GM23338 (cell line): ENCODE measurements at regions not wholly inside any gene's neighbourhood (a gene's known extent, or its start where the extent isn't known, plus 50 kb on each side); places are given as distances from the start of the nearest gene placed in this dataset.

Source experiments
- ATAC-seq: fragments of 200-7000 bp; cut with Tn5 transposase; 3 replicates; pipeline ENCODE4 v1.9.1; 2020
- DNase-seq: peaks from one replicate; pipeline ENCODE4 v3.0.0-alpha.2; 2015; ENCODE audit warnings: low spot score
- H2AFZ ChIP-seq: fragments of 200-600 bp; sonication (generic); 2 replicates; pipeline ENCODE4 v1.8.0; 2016; ENCODE audit warnings: antibody characterized with exemption, mild to moderate bottlenecking, moderate library complexity
- H3F3A ChIP-seq: fragments of 200-600 bp; sonication (generic); replicated peaks from 2 replicates; pipeline ENCODE4 v1.8.0; 2017; ENCODE audit warnings: antibody characterized with exemption, mixed run types, low read depth
- H3K27ac ChIP-seq: fragments of 200-600 bp; sonication (generic); 2 replicates; pipeline ENCODE4 v1.6.1; 2016; ENCODE audit warnings: low read depth
- H3K27me3 ChIP-seq: fragments of 200-600 bp; sonication (generic); 2 replicates; pipeline ENCODE4 v1.8.0; 2016; ENCODE audit warnings: mild to moderate bottlenecking, mixed run types, moderate library complexity; ENCODE audit not compliant: insufficient read depth
- H3K36me3 ChIP-seq: fragments of 200-600 bp; sonication (generic); 2 replicates; pipeline ENCODE4 v1.8.0; 2016; ENCODE audit warnings: mild to moderate bottlenecking; ENCODE audit not compliant: insufficient read depth
- H3K4me1 ChIP-seq: fragments of 200-600 bp; sonication (generic); 2 replicates; pipeline ENCODE4 v1.8.0; 2016; ENCODE audit warnings: mild to moderate bottlenecking, moderate library complexity; ENCODE audit not compliant: insufficient read depth
- H3K4me2 ChIP-seq: fragments of 200-600 bp; sonication (generic); 2 replicates; pipeline ENCODE4 v1.7.1; 2017; ENCODE audit warnings: mixed run types
- H3K4me3 ChIP-seq: fragments of 200-600 bp; sonication (generic); 2 replicates; pipeline ENCODE4 v1.6.1; 2016; ENCODE audit warnings: mixed run types
- H3K79me2 ChIP-seq: fragments of 200-600 bp; sonication (generic); replicated peaks from 2 replicates; pipeline ENCODE4 v1.8.0; 2017; ENCODE audit warnings: mild to moderate bottlenecking; ENCODE audit not compliant: insufficient read depth
- H3K9me2 ChIP-seq: fragments of 200-600 bp; sonication (generic); 2 replicates; pipeline ENCODE4 v1.8.0; 2017; ENCODE audit not compliant: insufficient read depth
- H4K20me1 ChIP-seq: fragments of 200-600 bp; sonication (generic); replicated peaks from 2 replicates; pipeline ENCODE4 v1.8.0; 2017; ENCODE audit warnings: mild to moderate bottlenecking; ENCODE audit not compliant: insufficient read depth
- H3K27ac Mint-ChIP-seq: 2 replicates; pipeline ENCODE4 v1.8.0; 2020; ENCODE audit warnings: inconsistent platforms, mild to moderate bottlenecking, moderate library complexity, mixed read lengths
- H3K27me3 Mint-ChIP-seq: 3 replicates; pipeline ENCODE4 v1.8.0; 2022; ENCODE audit warnings: low read depth, mild to moderate bottlenecking, moderate library complexity, mixed read lengths, inconsistent platforms; ENCODE audit not compliant: insufficient read depth, poor library complexity
- H3K36me3 Mint-ChIP-seq: 3 replicates; pipeline ENCODE4 v1.8.0; 2021; ENCODE audit warnings: low read depth, mild to moderate bottlenecking, inconsistent platforms, moderate library complexity, mixed read lengths
- H3K4me1 Mint-ChIP-seq: 3 replicates; pipeline ENCODE4 v1.8.0; 2020; ENCODE audit warnings: mild to moderate bottlenecking, inconsistent platforms, mixed read lengths
- H3K4me3 Mint-ChIP-seq: 3 replicates; pipeline ENCODE4 v1.8.0; 2021; ENCODE audit warnings: moderate library complexity, mild to moderate bottlenecking, inconsistent platforms, mixed read lengths
- H3K9me3 Mint-ChIP-seq: 3 replicates; pipeline ENCODE4 v1.8.0; 2020; ENCODE audit warnings: moderate library complexity, mild to moderate bottlenecking, inconsistent platforms, mixed read lengths
- CREB1 ChIP-seq: fragments of 250-450 bp; sonication (Bioruptor Pico); IDR thresholded peaks from 2 replicates; pipeline ENCODE4 v1.5.0; 2020; ENCODE audit warnings: low read depth, mild to moderate bottlenecking, moderate library complexity
- ETS1 ChIP-seq: IDR thresholded peaks from 2 replicates; pipeline ENCODE4 v1.6.1; 2016; ENCODE audit warnings: antibody characterized with exemption
- EZH2 ChIP-seq: fragments of 200-600 bp; sonication (generic); IDR thresholded peaks from one replicate; pipeline ENCODE4 v1.8.0; 2017; ENCODE audit warnings: antibody characterized with exemption, mild to moderate bottlenecking, low read depth; ENCODE audit not compliant: unreplicated experiment
- EZH2phosphoT487 ChIP-seq: fragments of 200-600 bp; sonication (generic); IDR thresholded peaks from one replicate; pipeline ENCODE4 v1.8.1; 2018; ENCODE audit warnings: antibody characterized with exemption; ENCODE audit not compliant: unreplicated experiment
- JUNB ChIP-seq: IDR thresholded peaks from one replicate; pipeline ENCODE4 v1.6.1; 2016; ENCODE audit warnings: antibody characterized with exemption; ENCODE audit not compliant: unreplicated experiment
- NANOG ChIP-seq: IDR thresholded peaks from 2 replicates; pipeline ENCODE4 v1.6.1; 2016; ENCODE audit warnings: antibody characterized with exemption, borderline replicate concordance
- POLR2AphosphoS5 ChIP-seq: IDR thresholded peaks from 2 replicates; pipeline ENCODE4 v1.6.1; 2016; ENCODE audit warnings: antibody characterized with exemption, low read depth
- REST ChIP-seq: IDR thresholded peaks from one replicate; pipeline ENCODE4 v1.6.1; 2018; ENCODE audit warnings: antibody characterized with exemption; ENCODE audit not compliant: unreplicated experiment
- STAT1 ChIP-seq: IDR thresholded peaks from one replicate; pipeline ENCODE4 v1.6.1; 2016; ENCODE audit warnings: antibody characterized with exemption; ENCODE audit not compliant: unreplicated experiment
- ZNF114 ChIP-seq: fragments of 250-450 bp; sonication (Bioruptor Pico); IDR thresholded peaks from 2 replicates; pipeline ENCODE4 v1.5.0; 2020; ENCODE audit warnings: mild to moderate bottlenecking, moderate library complexity
- ZNF331 ChIP-seq: fragments of 250-450 bp; sonication (Bioruptor Pico); IDR thresholded peaks from 2 replicates; pipeline ENCODE4 v1.5.0; 2020; ENCODE audit warnings: low read depth, mild to moderate bottlenecking, moderate library complexity
- ZNF462 ChIP-seq: fragments of 250-450 bp; sonication (Bioruptor Pico); IDR thresholded peaks from 2 replicates; pipeline ENCODE4 v1.5.0; 2020; ENCODE audit warnings: mild to moderate bottlenecking, moderate library complexity
- TF ChIP-seq, protein P1 (sequence below), 2 experiments: fragments of 200-600 bp in 1 of 2; sonication (generic) in 1 of 2; conservative IDR thresholded peaks; 2 replicates each; pipeline versions ENCODE4 v1.5.1 to v1.6.1; 2016 to 2017; ENCODE audit warnings: antibody characterized with exemption in 2 of 2, low read depth in 2 of 2, mild to moderate bottlenecking in 2 of 2, moderate library complexity in 1 of 2

DNA sequence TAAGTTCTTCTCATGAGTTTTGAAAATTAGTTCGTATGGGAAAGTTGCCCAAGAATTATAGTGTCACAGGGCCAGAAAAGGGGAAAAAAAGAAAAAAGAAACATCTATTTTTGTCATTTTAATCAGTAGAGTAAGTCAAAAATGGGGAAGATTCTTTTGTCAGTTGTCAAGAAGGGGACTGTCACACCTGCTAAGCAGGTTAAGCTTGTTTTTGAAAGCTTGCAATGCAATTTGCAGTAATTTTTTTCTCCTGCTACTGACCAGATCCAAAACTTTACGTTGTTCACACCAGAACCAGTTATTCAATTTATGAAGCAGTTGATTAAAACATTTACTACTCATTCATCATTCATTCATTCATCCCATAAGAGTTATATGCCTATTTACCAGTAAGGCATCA, 171.4 kb downstream of the SOX4 start:
- H3K4me3 ChIP-seq, result no peak overlapping the region
- Mint-ChIP-seq H3K4me1 (peaks cover 49% of the 10 kb centered on the region), H3K9me3 (no peaks in the 10 kb centered on the region; the same call in 2 of the 3 replicates), H3K27ac (no peak overlapping the region), H3K4me3 (no peak overlapping the region), H3K27me3 (no peaks in the 10 kb centered on the region), H3K36me3 (peaks cover 36% of the 10 kb centered on the region)
- H2AFZ ChIP-seq, result no peak overlapping the region
- H4K20me1 ChIP-seq, result peaks cover 13% of the 10 kb centered on the region; the same call in 1 of the 2 replicates
- H3K27me3 ChIP-seq, result no peaks in the 10 kb centered on the region
- ATAC-seq, result no peak
- peaks cover 88% of the 10 kb centered on the region for H3K79me2 ChIP-seq
- H3K9me2 ChIP-seq, result no peaks in the 10 kb centered on the region
- no peaks in the 10 kb centered on the region for H3K36me3 ChIP-seq
- no peak overlapping the region for H3K27ac ChIP-seq
- TF ChIP-seq REST, result no peak
- no peak for TF ChIP-seq POLR2AphosphoS5
- TF ChIP-seq JUNB, result no peak
- no peak for TF ChIP-seq ZNF462 (CRISPR knock-in tag)
- TF ChIP-seq CREB1, result no peak
- no peak for TF ChIP-seq EZH2
- no peak for TF ChIP-seq STAT1
- TF ChIP-seq, protein P1, sequence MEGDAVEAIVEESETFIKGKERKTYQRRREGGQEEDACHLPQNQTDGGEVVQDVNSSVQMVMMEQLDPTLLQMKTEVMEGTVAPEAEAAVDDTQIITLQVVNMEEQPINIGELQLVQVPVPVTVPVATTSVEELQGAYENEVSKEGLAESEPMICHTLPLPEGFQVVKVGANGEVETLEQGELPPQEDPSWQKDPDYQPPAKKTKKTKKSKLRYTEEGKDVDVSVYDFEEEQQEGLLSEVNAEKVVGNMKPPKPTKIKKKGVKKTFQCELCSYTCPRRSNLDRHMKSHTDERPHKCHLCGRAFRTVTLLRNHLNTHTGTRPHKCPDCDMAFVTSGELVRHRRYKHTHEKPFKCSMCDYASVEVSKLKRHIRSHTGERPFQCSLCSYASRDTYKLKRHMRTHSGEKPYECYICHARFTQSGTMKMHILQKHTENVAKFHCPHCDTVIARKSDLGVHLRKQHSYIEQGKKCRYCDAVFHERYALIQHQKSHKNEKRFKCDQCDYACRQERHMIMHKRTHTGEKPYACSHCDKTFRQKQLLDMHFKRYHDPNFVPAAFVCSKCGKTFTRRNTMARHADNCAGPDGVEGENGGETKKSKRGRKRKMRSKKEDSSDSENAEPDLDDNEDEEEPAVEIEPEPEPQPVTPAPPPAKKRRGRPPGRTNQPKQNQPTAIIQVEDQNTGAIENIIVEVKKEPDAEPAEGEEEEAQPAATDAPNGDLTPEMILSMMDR (conservative IDR thresholded peaks at IDR 0.05; ENCODE audit: low read depth in 2 of 2), result no peak
- no peak for TF ChIP-seq EZH2phosphoT487
- TF ChIP-seq ZNF331, result no peak
- TF ChIP-seq ZNF114 (CRISPR knock-in tag), result no peak
- TF ChIP-seq ETS1, result no peak
- no peak for TF ChIP-seq NANOG
- H3F3A ChIP-seq, result no peaks in the 10 kb centered on the region
- peaks cover 52% of the 10 kb centered on the region for H3K4me1 ChIP-seq
- no peak overlapping the region for H3K4me2 ChIP-seq
- DNase-seq, result no peak
